SH-SY5Y (cell line): ENCODE measurements at regions not wholly inside any gene's neighbourhood (a gene's known extent, or its start where the extent isn't known, plus 50 kb on each side); places are given as distances from the start of the nearest gene placed in this dataset.

Experiments used
- GATA2 ChIP-seq: IDR thresholded peaks from 2 replicates; pipeline ENCODE4 v1.6.1; 2011; ENCODE audit warnings: mild to moderate bottlenecking, low read depth, low read length
- GATA3 ChIP-seq: IDR thresholded peaks from 2 replicates; pipeline ENCODE4 v1.6.1; 2011; ENCODE audit warnings: low read depth, mild to moderate bottlenecking, low read length, moderate library complexity

GRCh38 chr6:8282380-8282779 lies 153.0 kb downstream of the SLC35B3 start:
- TF ChIP-seq GATA2: no peak
- no peak for TF ChIP-seq GATA3

- TF ChIP-seq GATA2 (peak; percentile 76), GATA3 (0 out of 2 replicates have a peak, but pooled peaks have one; percentile 20)
Observed at GRCh38 chr6:8279041-8279805, 156.1 kb downstream of the SLC35B3 start.

GRCh38 chr6:8278562-8278961 lies 156.8 kb downstream of the SLC35B3 start:
- peak; percentile 81 for TF ChIP-seq GATA2
- TF ChIP-seq GATA3: no peak; the same call in 1 of the 2 replicates

- no peak for TF ChIP-seq GATA3
- no peak for TF ChIP-seq GATA2
Observed at GRCh38 chr6:8277769-8278168, 157.6 kb downstream of the SLC35B3 start.

GRCh38 chr6:8276148-8276547 lies 159.2 kb downstream of the SLC35B3 start:
- no peak for TF ChIP-seq GATA3
- no peak for TF ChIP-seq GATA2

GRCh38 chr6:8275667-8276066 lies 159.7 kb downstream of the SLC35B3 start:
- TF ChIP-seq GATA2: no peak
- TF ChIP-seq GATA3: no peak

- TF ChIP-seq GATA3: no peak
Observed at GRCh38 chr6:8274226-8274625, 161.1 kb downstream of the SLC35B3 start.

- TF ChIP-seq GATA2 (no peak), GATA3 (no peak)
Observed at GRCh38 chr6:8269872-8270454, 165.4 kb downstream of the SLC35B3 start.

GRCh38 chr6:8269094-8269493 lies 166.3 kb downstream of the SLC35B3 start:
- no peak for TF ChIP-seq GATA3

GRCh38 chr6:8268606-8269005 lies 166.3 kb upstream of the EEF1E1 start:
- TF ChIP-seq GATA3 (no peak), GATA2 (no peak)

- TF ChIP-seq GATA2: no peak
- TF ChIP-seq GATA3: no peak
Observed at GRCh38 chr6:8268156-8268555, 165.8 kb upstream of the EEF1E1 start.

- no peak for TF ChIP-seq GATA2
- no peak for TF ChIP-seq GATA3
Observed at GRCh38 chr6:8260610-8261009, 158.3 kb upstream of the EEF1E1 start.

GRCh38 chr6:8246403-8246802 lies 144.1 kb upstream of the EEF1E1 start:
- no peak for TF ChIP-seq GATA3
- no peak for TF ChIP-seq GATA2

- TF ChIP-seq GATA2 (no peak), GATA3 (no peak)
Observed at GRCh38 chr6:8245726-8246125, 143.4 kb upstream of the EEF1E1 start.

- TF ChIP-seq GATA3 (no peak), GATA2 (no peak)
Observed at GRCh38 chr6:8243475-8243874, 141.1 kb upstream of the EEF1E1 start.

GRCh38 chr6:8242885-8243284 lies 140.5 kb upstream of the EEF1E1 start:
- no peak for TF ChIP-seq GATA3
- no peak for TF ChIP-seq GATA2
